Karpas-422 (cell line): ENCODE measurements at regions not wholly inside any gene's neighbourhood (a gene's known extent, or its start where the extent isn't known, plus 50 kb on each side); places are given as distances from the start of the nearest gene placed in this dataset.

Source experiments
- DNase-seq: peaks from one replicate; pipeline ENCODE4 v3.0.0-alpha.2; 2015
- H2AFZ ChIP-seq: fragments of 200-600 bp; sonication (generic); 2 replicates; pipeline ENCODE4 v1.6.1; 2014; ENCODE audit warnings: antibody characterized with exemption, low read length, mixed read lengths
- H3K27ac ChIP-seq: fragments of 200-600 bp; sonication (generic); 2 replicates; pipeline ENCODE4 v1.5.1; 2014; ENCODE audit warnings: mild to moderate bottlenecking, low read length, moderate library complexity
- H3K27me3 ChIP-seq: fragments of 200-600 bp; sonication (generic); 2 replicates; pipeline ENCODE4 v1.6.1; 2014; ENCODE audit warnings: low read length, mixed read lengths
- H3K36me3 ChIP-seq: fragments of 200-600 bp; sonication (generic); 2 replicates; pipeline ENCODE4 v1.6.1; 2014; ENCODE audit warnings: low read length, mixed read lengths; ENCODE audit not compliant: insufficient read depth
- H3K4me1 ChIP-seq: fragments of 200-600 bp; sonication (generic); 2 replicates; pipeline ENCODE4 v1.6.1; 2014; ENCODE audit warnings: mild to moderate bottlenecking, low read length, mixed read lengths
- H3K4me2 ChIP-seq: fragments of 200-600 bp; sonication (generic); 2 replicates; pipeline ENCODE4 v1.6.1; 2014; ENCODE audit warnings: low read length, low read depth, mild to moderate bottlenecking; ENCODE audit not compliant: poor library complexity, severe bottlenecking
- H3K4me3 ChIP-seq: fragments of 200-600 bp; sonication (generic); 2 replicates; pipeline ENCODE4 v1.5.1; 2014; ENCODE audit warnings: mild to moderate bottlenecking, antibody characterized with exemption, low read length, mixed read lengths
- H3K79me2 ChIP-seq: fragments of 200-600 bp; sonication (generic); 2 replicates; pipeline ENCODE4 v1.6.1; 2014; ENCODE audit warnings: mild to moderate bottlenecking, low read length, mixed read lengths
- H3K9ac ChIP-seq: fragments of 200-600 bp; sonication (generic); 2 replicates; pipeline ENCODE4 v1.6.0; 2014; ENCODE audit warnings: low read length
- H3K9me2 ChIP-seq: fragments of 200-600 bp; sonication (generic), shearing (Covaris generic); replicated peaks from 2 replicates; pipeline ENCODE4 v1.6.0; 2014; ENCODE audit warnings: mild to moderate bottlenecking, low read length, moderate library complexity; ENCODE audit not compliant: insufficient read depth
- H3K9me3 ChIP-seq: fragments of 300-700, 200-600 bp; sonication (generic); 2 replicates; pipeline ENCODE4 v1.6.1; 2014; ENCODE audit warnings: low read length, mixed read lengths
- H4K20me1 ChIP-seq: fragments of 200-600 bp; sonication (generic); 2 replicates; pipeline ENCODE4 v1.6.1; 2014; ENCODE audit warnings: mild to moderate bottlenecking, antibody characterized with exemption, low read length, low read depth; ENCODE audit not compliant: insufficient read depth

DNA sequence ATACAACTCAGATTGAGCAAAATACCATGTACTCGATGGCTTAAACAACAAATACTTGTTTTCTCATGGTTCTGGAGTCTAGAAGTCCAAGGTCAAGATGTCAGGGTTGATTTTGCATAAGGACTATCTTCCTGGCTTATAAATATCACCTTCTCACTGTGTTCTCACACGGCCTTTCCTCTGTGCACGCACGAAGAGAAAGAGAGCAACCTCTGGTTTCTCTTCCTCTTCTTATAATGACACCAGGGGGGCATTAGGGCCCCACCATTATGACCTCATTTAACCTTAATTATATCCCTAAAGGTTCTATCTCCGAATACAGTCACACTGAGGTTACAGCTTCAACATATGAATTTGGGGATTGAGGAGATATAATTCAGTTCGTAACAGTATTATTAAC lies 504.0 kb downstream of the MAGEE1 start:
- Histone ChIP-seq H3K4me2 (no peak overlapping the region), H4K20me1 (no peaks in the 10 kb centered on the region), H3K79me2 (no peaks in the 10 kb centered on the region), H3K27me3 (no peaks in the 10 kb centered on the region), H3K4me1 (peaks cover 5% of the 10 kb centered on the region; the same call in 1 of the 2 replicates), H3K4me3 (no peak overlapping the region), H2AFZ (no peak overlapping the region), H3K9me2 (no peaks in the 10 kb centered on the region), H3K36me3 (no peaks in the 10 kb centered on the region), H3K9me3 (no peaks in the 10 kb centered on the region), H3K27ac (no peak overlapping the region), H3K9ac (no peak overlapping the region)
- DNase-seq = peak; percentile 59

DNA sequence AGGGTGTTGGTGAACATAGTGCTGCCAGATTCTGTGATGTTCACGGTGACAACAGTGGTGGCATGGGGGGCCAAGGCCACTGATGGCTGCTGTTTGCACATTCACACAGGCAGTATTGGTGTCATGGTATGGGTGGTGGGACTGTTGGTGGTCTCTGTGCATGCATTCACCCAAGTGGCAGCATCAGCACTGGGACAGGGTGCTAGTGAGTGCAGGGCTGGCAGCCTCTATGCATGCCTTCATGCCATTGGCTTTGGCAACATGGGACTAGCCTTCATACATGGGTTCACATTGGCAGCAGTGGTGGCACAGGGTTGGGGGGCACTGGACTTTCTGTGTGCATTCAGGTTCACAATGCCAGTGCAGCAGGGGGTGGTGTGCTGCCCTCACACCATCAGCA lies 489.7 kb upstream of the FGF16 start:
- no peaks in the 10 kb centered on the region for H3K36me3 ChIP-seq
- no peak for DNase-seq

DNA sequence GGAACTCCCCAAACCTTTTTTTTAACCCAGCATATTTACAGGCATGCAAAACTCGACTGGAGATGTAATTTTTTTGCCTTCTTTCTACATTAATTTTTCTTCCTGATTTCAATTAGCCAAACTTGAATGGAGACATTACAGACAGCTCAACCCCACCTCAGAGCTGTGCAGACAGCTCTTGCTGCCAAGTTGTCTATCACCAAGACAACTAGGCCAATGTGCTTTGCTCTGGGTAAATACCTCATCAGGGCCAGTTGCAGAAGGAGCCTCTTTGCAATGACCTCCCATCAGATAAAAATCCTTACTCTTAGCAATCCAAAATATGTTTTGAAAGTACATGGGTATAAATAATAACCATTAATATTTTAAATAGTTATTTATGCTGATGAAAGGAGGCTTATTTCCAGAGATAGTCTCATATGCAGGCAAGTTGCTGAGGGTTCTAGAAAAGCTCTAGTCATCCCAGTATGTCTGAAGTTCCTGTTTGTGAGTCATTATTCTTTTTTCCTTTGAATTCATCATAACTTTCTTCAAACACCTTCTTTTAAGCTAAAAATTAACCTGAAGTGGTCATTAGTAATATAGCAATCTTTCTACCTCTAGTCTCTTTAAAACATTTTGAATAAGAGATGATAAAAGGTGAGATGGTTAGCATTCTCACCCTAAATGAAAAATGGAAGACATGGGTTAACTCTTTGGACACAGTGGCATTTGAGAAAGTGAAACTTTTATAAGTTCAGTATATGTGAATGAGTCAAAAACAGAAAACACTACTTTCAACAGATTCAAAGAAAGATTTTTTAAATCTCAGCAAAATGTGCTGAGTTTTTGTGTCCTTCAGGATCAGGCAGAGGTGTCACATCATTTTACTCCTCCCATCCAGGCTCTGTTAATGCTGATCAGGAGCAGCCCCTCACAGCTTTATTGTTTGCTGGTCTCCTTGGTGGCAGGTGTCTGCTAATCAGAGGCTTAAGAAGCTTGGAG lies 475.5 kb upstream of the FGF16 start:
- no peaks in the 10 kb centered on the region for H3K36me3 ChIP-seq
- no peak for DNase-seq
- H3K79me2 ChIP-seq = no peaks in the 10 kb centered on the region

More for the DNA sequence above, 489.7 kb upstream of the FGF16 start:
- Histone ChIP-seq H3K9ac (no peak overlapping the region), H3K27ac (no peak overlapping the region), H3K4me2 (no peak overlapping the region), H3K9me3 (peaks cover 6% of the 10 kb centered on the region; the same call in 1 of the 2 replicates), H3K79me2 (no peaks in the 10 kb centered on the region), H4K20me1 (no peaks in the 10 kb centered on the region), H3K4me3 (no peak overlapping the region), H3K9me2 (no peaks in the 10 kb centered on the region), H3K27me3 (no peaks in the 10 kb centered on the region), H3K4me1 (no peaks in the 10 kb centered on the region), H2AFZ (no peak overlapping the region)

DNA sequence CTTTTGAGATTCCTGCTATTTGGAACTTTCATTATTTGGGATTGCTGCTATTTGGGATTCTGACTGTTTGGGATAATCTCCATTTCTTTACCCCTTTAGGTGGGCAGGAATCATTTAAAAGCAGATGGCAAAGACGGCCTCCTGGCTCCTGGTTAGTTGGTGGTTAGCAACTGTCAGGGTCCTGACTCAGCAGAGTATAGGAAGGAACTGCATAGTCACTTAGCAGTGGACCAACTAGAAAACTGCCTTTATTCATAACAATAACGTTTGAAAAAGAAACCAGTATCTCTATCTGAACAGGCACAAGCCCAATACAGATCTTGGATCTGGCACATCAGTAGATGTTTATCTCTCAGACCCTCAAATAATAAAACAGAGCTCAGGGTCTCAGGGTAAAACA lies 469.7 kb upstream of the FGF16 start:
- no peak overlapping the region for H3K4me3 ChIP-seq
- H3K4me2 ChIP-seq = no peak overlapping the region
- no peaks in the 10 kb centered on the region; the same call in 1 of the 2 replicates for H3K9me3 ChIP-seq
- no peak overlapping the region for H3K27ac ChIP-seq
- H3K79me2 ChIP-seq = no peaks in the 10 kb centered on the region
- no peaks in the 10 kb centered on the region for H3K9me2 ChIP-seq
- H3K9ac ChIP-seq = no peak overlapping the region
- no peaks in the 10 kb centered on the region for H3K4me1 ChIP-seq
- H4K20me1 ChIP-seq = no peaks in the 10 kb centered on the region
- H2AFZ ChIP-seq = no peak overlapping the region
- H3K36me3 ChIP-seq = no peaks in the 10 kb centered on the region
- no peak for DNase-seq
- H3K27me3 ChIP-seq = no peaks in the 10 kb centered on the region

More for the DNA sequence above, 475.5 kb upstream of the FGF16 start:
- H3K9ac ChIP-seq = no peak overlapping the region
- no peaks in the 10 kb centered on the region for H4K20me1 ChIP-seq
- no peak overlapping the region for H3K4me2 ChIP-seq
- no peak overlapping the region for H2AFZ ChIP-seq
- no peak overlapping the region for H3K27ac ChIP-seq
- H3K4me3 ChIP-seq = no peak overlapping the region
- no peaks in the 10 kb centered on the region; the same call in 1 of the 2 replicates for H3K9me3 ChIP-seq
- H3K27me3 ChIP-seq = no peaks in the 10 kb centered on the region
- H3K4me1 ChIP-seq = no peaks in the 10 kb centered on the region
- H3K9me2 ChIP-seq = no peaks in the 10 kb centered on the region

DNA sequence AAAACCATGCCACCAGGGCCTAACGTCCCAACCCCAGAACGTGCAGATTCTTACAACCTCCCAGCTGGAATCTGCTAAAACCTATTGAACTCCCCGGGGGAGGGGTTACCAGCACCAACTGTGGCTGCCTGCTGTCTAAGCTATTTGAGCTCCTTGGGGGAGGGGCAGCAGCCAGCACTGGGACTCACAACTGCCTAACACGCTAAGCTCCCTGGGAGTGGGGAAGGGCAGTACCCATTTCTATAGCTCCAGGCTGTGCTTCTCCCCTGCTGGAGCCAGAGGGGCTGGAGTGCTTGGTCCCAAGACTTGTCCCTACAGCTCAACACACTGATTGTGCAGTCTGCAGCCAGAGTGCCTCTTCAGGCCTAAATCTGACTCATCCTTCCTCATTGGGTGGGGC lies 459.8 kb upstream of the FGF16 start:
- no peaks in the 10 kb centered on the region for H3K27me3 ChIP-seq
- no peak overlapping the region for H3K4me2 ChIP-seq
- no peak overlapping the region for H3K4me3 ChIP-seq

DNA sequence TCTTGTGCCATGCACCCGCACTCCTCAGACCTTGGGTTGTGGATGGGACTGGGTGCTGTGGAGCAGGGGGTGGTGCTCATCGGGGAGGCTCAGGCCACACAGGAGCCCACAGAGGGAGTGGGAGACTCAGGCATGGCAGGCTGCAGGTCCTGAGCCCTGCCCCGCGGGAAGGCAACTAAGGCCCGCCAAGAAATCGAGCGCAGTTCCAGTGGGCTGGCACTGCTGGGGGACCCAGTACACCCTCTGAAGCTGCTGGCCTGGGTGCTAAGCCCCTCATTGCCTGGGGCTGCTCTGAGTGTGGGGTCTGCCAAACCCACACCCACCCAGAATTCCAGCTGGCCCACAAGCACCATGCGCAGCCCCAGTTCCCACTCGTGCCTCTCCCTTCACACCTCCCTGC lies 450.5 kb upstream of the FGF16 start:
- no peaks in the 10 kb centered on the region for H3K79me2 ChIP-seq
- H3K9ac ChIP-seq = no peak overlapping the region
- no peaks in the 10 kb centered on the region for H3K4me1 ChIP-seq
- H3K4me3 ChIP-seq = no peak overlapping the region
- no peak overlapping the region for H2AFZ ChIP-seq
- no peaks in the 10 kb centered on the region for H4K20me1 ChIP-seq
- no peaks in the 10 kb centered on the region for H3K9me2 ChIP-seq
- no peak for DNase-seq
- no peaks in the 10 kb centered on the region for H3K9me3 ChIP-seq
- H3K36me3 ChIP-seq = no peaks in the 10 kb centered on the region
- H3K27ac ChIP-seq = no peak overlapping the region
- H3K4me2 ChIP-seq = no peak overlapping the region
- H3K27me3 ChIP-seq = no peaks in the 10 kb centered on the region

More for the DNA sequence above, 459.8 kb upstream of the FGF16 start:
- Histone ChIP-seq H3K4me1 (no peaks in the 10 kb centered on the region), H2AFZ (no peak overlapping the region), H3K9me2 (no peaks in the 10 kb centered on the region), H3K79me2 (no peaks in the 10 kb centered on the region), H3K36me3 (no peaks in the 10 kb centered on the region), H4K20me1 (no peaks in the 10 kb centered on the region), H3K9ac (no peak overlapping the region), H3K9me3 (peaks cover 3% of the 10 kb centered on the region; the same call in 1 of the 2 replicates), H3K27ac (no peak overlapping the region)
- no peak for DNase-seq

DNA sequence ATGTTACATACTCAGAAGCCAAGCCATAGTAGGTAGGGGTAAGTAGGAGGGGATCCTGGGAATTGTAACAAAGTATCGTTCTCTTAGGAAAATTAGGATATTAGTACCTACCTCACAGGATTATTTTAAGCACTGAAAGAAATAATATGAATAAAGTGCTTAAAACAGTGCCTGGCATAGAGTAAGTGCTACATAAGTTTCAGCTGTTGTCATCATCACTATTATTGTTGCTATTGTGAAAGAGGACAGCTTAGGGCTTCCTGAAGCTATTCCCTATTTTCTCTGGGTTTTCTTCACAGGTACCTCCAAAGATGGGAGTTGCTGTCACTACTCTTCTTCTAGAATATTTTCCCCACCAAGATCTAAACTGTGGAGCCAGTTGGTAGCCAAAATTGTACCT lies 443.7 kb upstream of the FGF16 start:
- no peak overlapping the region for H3K4me2 ChIP-seq
- H3K27ac ChIP-seq = no peak overlapping the region
- H3K4me3 ChIP-seq = no peak overlapping the region
- H3K4me1 ChIP-seq = no peaks in the 10 kb centered on the region
- H3K9ac ChIP-seq = no peak overlapping the region
- H3K79me2 ChIP-seq = no peaks in the 10 kb centered on the region
- no peak for DNase-seq
- no peak overlapping the region for H2AFZ ChIP-seq
- no peaks in the 10 kb centered on the region for H3K36me3 ChIP-seq
- H3K9me3 ChIP-seq = no peaks in the 10 kb centered on the region
- no peaks in the 10 kb centered on the region for H4K20me1 ChIP-seq
- H3K9me2 ChIP-seq = no peaks in the 10 kb centered on the region
- no peaks in the 10 kb centered on the region for H3K27me3 ChIP-seq

DNA sequence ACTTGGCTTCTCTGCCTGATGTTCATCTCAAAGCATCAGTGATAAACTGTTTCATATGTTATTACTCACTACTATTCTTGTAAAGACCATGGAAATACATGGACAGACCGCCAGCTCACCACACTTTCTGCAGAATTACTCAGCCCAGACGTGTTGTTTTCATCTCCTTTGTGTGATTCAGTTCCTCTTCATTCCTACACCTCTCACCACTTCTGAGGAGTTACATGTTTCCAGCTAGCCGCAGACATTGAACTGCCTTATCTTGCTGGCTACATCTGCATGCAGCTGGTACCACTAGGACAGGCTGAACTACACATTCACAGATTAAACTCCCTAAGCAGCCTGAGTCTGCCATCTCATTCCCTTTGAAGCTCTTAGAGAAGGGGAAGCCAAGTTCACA lies 443.2 kb upstream of the FGF16 start:
- Histone ChIP-seq H3K36me3 (no peaks in the 10 kb centered on the region), H3K9me3 (no peaks in the 10 kb centered on the region), H3K4me2 (no peak overlapping the region), H4K20me1 (no peaks in the 10 kb centered on the region), H3K4me3 (no peak overlapping the region), H3K4me1 (no peaks in the 10 kb centered on the region), H3K27me3 (no peaks in the 10 kb centered on the region), H3K9me2 (no peaks in the 10 kb centered on the region), H2AFZ (no peak overlapping the region), H3K79me2 (no peaks in the 10 kb centered on the region), H3K9ac (no peak overlapping the region), H3K27ac (no peak overlapping the region)
- no peak for DNase-seq
